ENCODE measurements at regions not wholly inside any gene's neighbourhood (a gene's known extent, or its start where the extent isn't known, plus 50 kb on each side); places are given as distances from the start of the nearest gene placed in this dataset.

DNA sequence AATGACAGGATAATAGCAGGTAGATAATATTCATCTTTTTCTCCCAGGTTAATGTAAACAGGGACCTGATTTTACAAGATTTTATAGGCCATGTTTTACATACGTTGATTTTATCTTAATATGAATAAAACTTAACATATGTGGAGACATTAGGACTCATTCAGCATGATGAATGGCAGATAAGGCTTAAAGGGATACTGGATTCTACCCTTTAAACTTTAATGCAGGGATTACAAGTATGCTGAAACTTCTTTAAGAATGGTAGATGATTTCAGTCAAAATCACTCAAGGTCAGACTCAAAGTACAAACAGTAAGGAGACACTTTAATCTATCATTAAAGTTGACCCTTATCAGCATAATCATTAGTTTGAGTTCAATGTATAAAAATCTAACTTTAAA, 274.5 kb upstream of the IZUMO3 start:
- Histone ChIP-seq H3K79me2 (ENCODE audit: control insufficient read depth, insufficient read depth, low read length) (no peaks in the 10 kb centered on the region), H3K4me1 (ENCODE audit: control insufficient read depth, extremely low read depth, insufficient read depth, low read length) (no peaks in the 10 kb centered on the region), H3K27me3 (ENCODE audit: control insufficient read depth, insufficient read depth, low read length) (no peaks in the 10 kb centered on the region), H2AFZ (ENCODE audit: low read length) (no peak overlapping the region), H4K20me1 (ENCODE audit: control insufficient read depth, extremely low read depth, insufficient read depth, low read length) (no peaks in the 10 kb centered on the region), H3K9ac (ENCODE audit: insufficient read depth, low read length) (no peak overlapping the region), H3K36me3 (ENCODE audit: control insufficient read depth, insufficient read depth, low read length) (no peaks in the 10 kb centered on the region), H3K9me3 (ENCODE audit: control insufficient read depth, insufficient read depth, low read depth, low read length) (no peaks in the 10 kb centered on the region), H3K4me2 (ENCODE audit: extremely low read depth, insufficient read depth, low read length) (no peak overlapping the region), H3K27ac (ENCODE audit: insufficient read depth, low read length) (no peak overlapping the region), H3K4me3 (replicated peaks in 1 of 4; ENCODE audit: control extremely low read depth in 1 of 4, insufficient read depth in 1 of 4, low read depth in 3 of 4, low read length in 4 of 4) (no peak overlapping the region)
- no peak for DNase-seq (ENCODE audit: low read depth in 2 of 2)
- no peak for TF ChIP-seq EZH2 (IDR thresholded peaks at IDR 0.05; ENCODE audit: low read length, missing control alignments)
- TF ChIP-seq, protein P1, sequence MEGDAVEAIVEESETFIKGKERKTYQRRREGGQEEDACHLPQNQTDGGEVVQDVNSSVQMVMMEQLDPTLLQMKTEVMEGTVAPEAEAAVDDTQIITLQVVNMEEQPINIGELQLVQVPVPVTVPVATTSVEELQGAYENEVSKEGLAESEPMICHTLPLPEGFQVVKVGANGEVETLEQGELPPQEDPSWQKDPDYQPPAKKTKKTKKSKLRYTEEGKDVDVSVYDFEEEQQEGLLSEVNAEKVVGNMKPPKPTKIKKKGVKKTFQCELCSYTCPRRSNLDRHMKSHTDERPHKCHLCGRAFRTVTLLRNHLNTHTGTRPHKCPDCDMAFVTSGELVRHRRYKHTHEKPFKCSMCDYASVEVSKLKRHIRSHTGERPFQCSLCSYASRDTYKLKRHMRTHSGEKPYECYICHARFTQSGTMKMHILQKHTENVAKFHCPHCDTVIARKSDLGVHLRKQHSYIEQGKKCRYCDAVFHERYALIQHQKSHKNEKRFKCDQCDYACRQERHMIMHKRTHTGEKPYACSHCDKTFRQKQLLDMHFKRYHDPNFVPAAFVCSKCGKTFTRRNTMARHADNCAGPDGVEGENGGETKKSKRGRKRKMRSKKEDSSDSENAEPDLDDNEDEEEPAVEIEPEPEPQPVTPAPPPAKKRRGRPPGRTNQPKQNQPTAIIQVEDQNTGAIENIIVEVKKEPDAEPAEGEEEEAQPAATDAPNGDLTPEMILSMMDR (conservative IDR thresholded peaks at IDR 0.05 in 1 of 2, IDR thresholded peaks at IDR 0.05 in 1 of 2; ENCODE audit: low read depth in 1 of 2, low read length in 2 of 2): no peak

- DNase-seq (ENCODE audit: low read depth in 2 of 2): no peak
- Histone ChIP-seq H3K27me3 (ENCODE audit: control insufficient read depth, insufficient read depth, low read length) (no peaks in the 10 kb centered on the region), H3K79me2 (ENCODE audit: control insufficient read depth, insufficient read depth, low read length) (no peaks in the 10 kb centered on the region), H3K36me3 (ENCODE audit: control insufficient read depth, insufficient read depth, low read length) (no peaks in the 10 kb centered on the region), H3K4me2 (ENCODE audit: extremely low read depth, insufficient read depth, low read length) (no peak overlapping the region), H2AFZ (ENCODE audit: low read length) (no peak overlapping the region), H3K27ac (ENCODE audit: insufficient read depth, low read length) (no peak overlapping the region), H3K9ac (ENCODE audit: insufficient read depth, low read length) (no peak overlapping the region), H3K4me3 (replicated peaks in 1 of 4; ENCODE audit: control extremely low read depth in 1 of 4, insufficient read depth in 1 of 4, low read depth in 3 of 4, low read length in 4 of 4) (no peak overlapping the region), H3K4me1 (ENCODE audit: control insufficient read depth, extremely low read depth, insufficient read depth, low read length) (no peaks in the 10 kb centered on the region), H4K20me1 (ENCODE audit: control insufficient read depth, extremely low read depth, insufficient read depth, low read length) (no peaks in the 10 kb centered on the region), H3K9me3 (ENCODE audit: control insufficient read depth, insufficient read depth, low read depth, low read length) (no peaks in the 10 kb centered on the region)
- TF ChIP-seq EZH2 (IDR thresholded peaks at IDR 0.05; ENCODE audit: low read length, missing control alignments): no peak
- TF ChIP-seq, protein P1 (conservative IDR thresholded peaks at IDR 0.05 in 1 of 2, IDR thresholded peaks at IDR 0.05 in 1 of 2; ENCODE audit: low read depth in 1 of 2, low read length in 2 of 2): no peak
Observed at GRCh38 chr9:24817756-24818155, 272.1 kb upstream of the IZUMO3 start.

GRCh38 chr9:24816006-24816405, 270.3 kb upstream of the IZUMO3 start:
- Histone ChIP-seq H3K4me1 (ENCODE audit: control insufficient read depth, extremely low read depth, insufficient read depth, low read length) (no peaks in the 10 kb centered on the region), H3K79me2 (ENCODE audit: control insufficient read depth, insufficient read depth, low read length) (no peaks in the 10 kb centered on the region), H3K36me3 (ENCODE audit: control insufficient read depth, insufficient read depth, low read length) (no peaks in the 10 kb centered on the region), H2AFZ (ENCODE audit: low read length) (no peak overlapping the region), H4K20me1 (ENCODE audit: control insufficient read depth, extremely low read depth, insufficient read depth, low read length) (no peaks in the 10 kb centered on the region), H3K9ac (ENCODE audit: insufficient read depth, low read length) (no peak overlapping the region), H3K4me3 (replicated peaks in 1 of 4; ENCODE audit: control extremely low read depth in 1 of 4, insufficient read depth in 1 of 4, low read depth in 3 of 4, low read length in 4 of 4) (no peak overlapping the region), H3K27me3 (ENCODE audit: control insufficient read depth, insufficient read depth, low read length) (no peaks in the 10 kb centered on the region), H3K9me3 (ENCODE audit: control insufficient read depth, insufficient read depth, low read depth, low read length) (no peaks in the 10 kb centered on the region), H3K4me2 (ENCODE audit: extremely low read depth, insufficient read depth, low read length) (no peak overlapping the region), H3K27ac (ENCODE audit: insufficient read depth, low read length) (no peak overlapping the region)
- TF ChIP-seq, protein P1 (conservative IDR thresholded peaks at IDR 0.05 in 1 of 2, IDR thresholded peaks at IDR 0.05 in 1 of 2; ENCODE audit: low read depth in 1 of 2, low read length in 2 of 2): no peak
- no peak for TF ChIP-seq EZH2 (IDR thresholded peaks at IDR 0.05; ENCODE audit: low read length, missing control alignments)
- DNase-seq (ENCODE audit: low read depth in 2 of 2): no peak
